Brain microvascular endothelial cell (primary cell): ENCODE measurements at regions not wholly inside any gene's neighbourhood (a gene's known extent, or its start where the extent isn't known, plus 50 kb on each side); places are given as distances from the start of the nearest gene placed in this dataset.

Experiments
- DNase-seq: peaks from one replicate; pipeline ENCODE4 v3.0.0-alpha.2; 2020
- H3K27ac ChIP-seq: fragments of 250-450 bp; sonication (Bioruptor Pico); 2 replicates; pipeline ENCODE4 v1.5.1; 2020; ENCODE audit warnings: mild to moderate bottlenecking, moderate library complexity
- H3K27me3 ChIP-seq: fragments of 250-450 bp; sonication (Bioruptor Pico); replicated peaks from 2 replicates; pipeline ENCODE4 v1.5.1; 2020; ENCODE audit warnings: mild to moderate bottlenecking
- H3K36me3 ChIP-seq: fragments of 250-450 bp; sonication (Bioruptor Pico); replicated peaks from 2 replicates; pipeline ENCODE4 v1.5.1; 2020; ENCODE audit warnings: mild to moderate bottlenecking
- H3K4me3 ChIP-seq: 2 replicates; pipeline ENCODE4 v1.5.1; 2011; ENCODE audit warnings: low read depth, mild to moderate bottlenecking, control low read depth, low read length, moderate library complexity
- in situ Hi-C: cut with HindIII; loops from 2 replicates; pipeline ENCODE4 v1.10.0; 2017; ENCODE audit warnings: low sequenced_read_pairs, low pct_ligation_motif_present
- TF ChIP-seq, protein P1 (sequence below): IDR thresholded peaks from 2 replicates; pipeline ENCODE4 v1.5.1; 2011; ENCODE audit warnings: low read depth, mild to moderate bottlenecking, moderate library complexity, low read length, control low read depth, inconsistent platforms; ENCODE audit errors: missing control alignments

- H3K27ac ChIP-seq = no peak overlapping the region
- TF ChIP-seq, protein P1, sequence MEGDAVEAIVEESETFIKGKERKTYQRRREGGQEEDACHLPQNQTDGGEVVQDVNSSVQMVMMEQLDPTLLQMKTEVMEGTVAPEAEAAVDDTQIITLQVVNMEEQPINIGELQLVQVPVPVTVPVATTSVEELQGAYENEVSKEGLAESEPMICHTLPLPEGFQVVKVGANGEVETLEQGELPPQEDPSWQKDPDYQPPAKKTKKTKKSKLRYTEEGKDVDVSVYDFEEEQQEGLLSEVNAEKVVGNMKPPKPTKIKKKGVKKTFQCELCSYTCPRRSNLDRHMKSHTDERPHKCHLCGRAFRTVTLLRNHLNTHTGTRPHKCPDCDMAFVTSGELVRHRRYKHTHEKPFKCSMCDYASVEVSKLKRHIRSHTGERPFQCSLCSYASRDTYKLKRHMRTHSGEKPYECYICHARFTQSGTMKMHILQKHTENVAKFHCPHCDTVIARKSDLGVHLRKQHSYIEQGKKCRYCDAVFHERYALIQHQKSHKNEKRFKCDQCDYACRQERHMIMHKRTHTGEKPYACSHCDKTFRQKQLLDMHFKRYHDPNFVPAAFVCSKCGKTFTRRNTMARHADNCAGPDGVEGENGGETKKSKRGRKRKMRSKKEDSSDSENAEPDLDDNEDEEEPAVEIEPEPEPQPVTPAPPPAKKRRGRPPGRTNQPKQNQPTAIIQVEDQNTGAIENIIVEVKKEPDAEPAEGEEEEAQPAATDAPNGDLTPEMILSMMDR = no peak
- DNase-seq = no peak
- in situ Hi-C loops = no loop called here
- H3K4me3 ChIP-seq = no peak overlapping the region
- no peaks in the 10 kb centered on the region for H3K27me3 ChIP-seq
- no peaks in the 10 kb centered on the region for H3K36me3 ChIP-seq
Measured at GRCh38 chr5:117872798-117873368, 1115.5 kb downstream of the DTWD2 start.

- no peak overlapping the region for H3K27ac ChIP-seq
- H3K36me3 ChIP-seq = no peaks in the 10 kb centered on the region
- no peak overlapping the region for H3K4me3 ChIP-seq
- in situ Hi-C loops = no loop called here
- no peak for DNase-seq
- H3K27me3 ChIP-seq = no peaks in the 10 kb centered on the region
- TF ChIP-seq, protein P1 = no peak
Measured at GRCh38 chr5:117869596-117869995, 1118.8 kb downstream of the DTWD2 start.

DNA sequence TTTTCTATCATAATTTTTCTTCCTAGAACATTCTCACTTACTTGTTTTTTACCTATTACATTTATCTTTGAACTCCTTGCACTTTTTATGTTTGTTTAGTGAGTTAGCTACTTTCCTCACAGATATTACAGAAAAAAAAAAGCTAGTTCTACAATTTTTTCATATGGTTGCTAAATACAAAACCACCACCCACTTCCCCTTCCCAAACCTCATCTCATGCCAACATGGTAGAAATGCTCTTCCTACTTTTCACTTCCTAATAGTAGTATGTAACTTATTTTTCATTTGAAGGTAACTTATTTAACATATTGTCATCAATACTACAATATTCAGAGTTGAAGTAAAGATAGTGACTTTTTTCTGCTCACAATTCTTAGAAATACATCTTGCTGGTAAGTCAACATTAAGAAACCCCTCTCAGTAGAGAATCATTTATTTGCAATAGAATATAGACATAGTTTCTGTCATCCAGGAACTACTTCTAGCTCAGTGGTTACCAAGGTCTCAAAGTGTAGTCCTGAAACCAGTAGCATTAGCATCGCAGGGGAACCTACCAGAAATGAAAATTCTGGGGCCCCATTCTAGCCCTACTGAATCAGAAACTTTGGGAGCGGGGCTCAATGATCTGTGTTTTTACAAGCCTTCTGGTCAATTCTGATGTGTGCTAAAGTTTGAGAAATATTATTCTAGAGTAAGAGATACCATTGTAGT lies 1124.6 kb downstream of the DTWD2 start:
- Histone ChIP-seq H3K27ac (no peak overlapping the region), H3K36me3 (no peaks in the 10 kb centered on the region), H3K4me3 (no peak overlapping the region), H3K27me3 (no peaks in the 10 kb centered on the region)
- in situ Hi-C loops = no loop called here
- TF ChIP-seq, protein P1 = no peak
- no peak for DNase-seq

- Histone ChIP-seq H3K27ac (no peak overlapping the region), H3K27me3 (no peaks in the 10 kb centered on the region), H3K36me3 (no peaks in the 10 kb centered on the region), H3K4me3 (no peak overlapping the region)
- in situ Hi-C loops = no loop called here
- TF ChIP-seq, protein P1 = no peak
- no peak for DNase-seq
Measured at GRCh38 chr5:117860550-117860949, 1127.8 kb downstream of the DTWD2 start.

- TF ChIP-seq, protein P1 = no peak
- Histone ChIP-seq H3K27me3 (no peaks in the 10 kb centered on the region), H3K4me3 (no peak overlapping the region), H3K27ac (no peak overlapping the region), H3K36me3 (no peaks in the 10 kb centered on the region)
- DNase-seq = no peak
- in situ Hi-C loops = no loop called here
Measured at GRCh38 chr5:117859176-117859575, 1129.2 kb downstream of the DTWD2 start.
